ENCODE measurements at regions not wholly inside any gene's neighbourhood (a gene's known extent, or its start where the extent isn't known, plus 50 kb on each side); places are given as distances from the start of the nearest gene placed in this dataset.
"Not testable (repeated sequence)": the region's sequence is repeated elsewhere in the genome, so short reads cannot be mapped to it uniquely, and the experiment has no call there.

GRCh38 chr5:96547486-96547885 is 114.4 kb upstream of the PCSK1 start:
- no peaks in the 10 kb centered on the region for H3K9me3 ChIP-seq (ENCODE audit: low read length)
- H4K20me1 ChIP-seq (ENCODE audit: insufficient read depth, low read length), result no peaks in the 10 kb centered on the region
- H3K36me3 ChIP-seq (ENCODE audit: insufficient read depth, low read length), result no peaks in the 10 kb centered on the region
- no peaks in the 10 kb centered on the region for H3K79me2 ChIP-seq (ENCODE audit: insufficient read depth, low read depth, low read length)
- no peak for DNase-seq (ENCODE audit: low spot score)
- ChIA-PET POLR2A (interaction anchor here (1.4 kb wide), 1 partner anchor 40 kb away, joined by 3 read pairs; no protein-coding TSS in a partner anchor), CTCF (ENCODE audit: unreplicated experiment) (no interaction called here)
- intact Hi-C loops (cut with micrococcal nuclease; ENCODE audit: unreplicated experiment), result no loop called here
- H3K4me1 ChIP-seq (ENCODE audit: insufficient read depth, low read length, poor library complexity, severe bottlenecking), result no peaks in the 10 kb centered on the region
- TF ChIP-seq EZH2phosphoT487 (IDR thresholded peaks at IDR 0.05; ENCODE audit: borderline replicate concordance, low read depth, low read length), result no peak
- no peak for TF ChIP-seq CTCF (conservative IDR thresholded peaks at IDR 0.05; ENCODE audit: low read length)
- H3K4me3 ChIP-seq (ENCODE audit: low read depth, low read length, poor library complexity, severe bottlenecking), result no peak overlapping the region
- no peak overlapping the region for H2AFZ ChIP-seq (ENCODE audit: low read length)
- BruUV-seq (replicated peaks), result no TSS peak
- no peak overlapping the region for H3K27ac ChIP-seq (ENCODE audit: low read depth, low read length, poor library complexity, severe bottlenecking)
- no peak overlapping the region for H3K4me2 ChIP-seq (ENCODE audit: low read length)
- H3K9me2 ChIP-seq (ENCODE audit: insufficient read depth, low read length), result no peaks in the 10 kb centered on the region

GRCh38 chr5:96548905-96549304 is 113.3 kb upstream of the CAST start:
- Histone ChIP-seq H3K4me2 (ENCODE audit: low read length) (no peak overlapping the region), H3K4me3 (ENCODE audit: low read depth, low read length, poor library complexity, severe bottlenecking) (no peak overlapping the region), H3K36me3 (ENCODE audit: insufficient read depth, low read length) (no peaks in the 10 kb centered on the region), H3K9me3 (ENCODE audit: low read length) (no peaks in the 10 kb centered on the region), H3K9me2 (ENCODE audit: insufficient read depth, low read length) (no peaks in the 10 kb centered on the region), H3K4me1 (ENCODE audit: insufficient read depth, low read length, poor library complexity, severe bottlenecking) (no peaks in the 10 kb centered on the region), H4K20me1 (ENCODE audit: insufficient read depth, low read length) (no peaks in the 10 kb centered on the region), H3K79me2 (ENCODE audit: insufficient read depth, low read depth, low read length) (no peaks in the 10 kb centered on the region), H3K27ac (ENCODE audit: low read depth, low read length, poor library complexity, severe bottlenecking) (no peak overlapping the region), H2AFZ (ENCODE audit: low read length) (no peak overlapping the region)
- POLR2A ChIA-PET, result interaction anchor here (1.4 kb wide), 1 partner anchor 39 kb away, joined by 3 read pairs; no protein-coding TSS in a partner anchor
- CTCF ChIA-PET (ENCODE audit: unreplicated experiment), result no interaction called here
- TF ChIP-seq EZH2phosphoT487 (IDR thresholded peaks at IDR 0.05; ENCODE audit: borderline replicate concordance, low read depth, low read length) (no peak), CTCF (conservative IDR thresholded peaks at IDR 0.05; ENCODE audit: low read length) (no peak)
- no TSS peak for BruUV-seq (replicated peaks)
- no peak for DNase-seq (ENCODE audit: low spot score)
- intact Hi-C loops (cut with micrococcal nuclease; ENCODE audit: unreplicated experiment), result no loop called here

- intact Hi-C loops (cut with micrococcal nuclease; ENCODE audit: unreplicated experiment); H2AFZ ChIP-seq (ENCODE audit: low read length); POLR2A ChIA-PET; H3K4me1 ChIP-seq (ENCODE audit: insufficient read depth, low read length, poor library complexity, severe bottlenecking); H3K4me2 ChIP-seq (ENCODE audit: low read length); DNase-seq (ENCODE audit: low spot score); H3K9me3 ChIP-seq (ENCODE audit: low read length); CTCF ChIA-PET (ENCODE audit: unreplicated experiment); H3K4me3 ChIP-seq (ENCODE audit: low read depth, low read length, poor library complexity, severe bottlenecking); H3K36me3 ChIP-seq (ENCODE audit: insufficient read depth, low read length); H3K79me2 ChIP-seq (ENCODE audit: insufficient read depth, low read depth, low read length); H4K20me1 ChIP-seq (ENCODE audit: insufficient read depth, low read length); BruUV-seq (replicated peaks); H3K27ac ChIP-seq (ENCODE audit: low read depth, low read length, poor library complexity, severe bottlenecking); H3K9me2 ChIP-seq (ENCODE audit: insufficient read depth, low read length): not testable (repeated sequence)
Measured at GRCh38 chr5:96560857-96561256, 101.3 kb upstream of the CAST start.

Data from OCI-LY7 (cell line).